Lung (tissue), 11 donors: ENCODE measurements at regions not wholly inside any gene's neighbourhood (a gene's known extent, or its start where the extent isn't known, plus 50 kb on each side); places are given as distances from the start of the nearest gene placed in this dataset.
A peak's percentile ranks its signal among the peaks of the same experiment; 100 is the strongest.

Source experiments
- ATAC-seq: fragments of 200-7000 bp; cut with Tn5 transposase; one replicate; pipeline ENCODE4 v1.9.1; 2020; ENCODE audit warnings: moderate number of reproducible peaks; ENCODE audit not compliant: insufficient read depth, low FRiP score
- DNase-seq, 3 donors: peaks; one replicate each; pipeline ENCODE4 v3.0.0-alpha.2; 2013 to 2017
- H3K27ac ChIP-seq, 2 donors: one replicate each; pipeline ENCODE4 v1.5.1; 2013; ENCODE audit warnings: mild to moderate bottlenecking in 2 of 2, moderate library complexity in 2 of 2, control low read depth in 1 of 2, inconsistent platforms in 1 of 2, low read depth in 1 of 2, low read length in 1 of 2
- H3K27me3 ChIP-seq, 3 donors: one replicate each; pipeline ENCODE4 v1.5.1; 2013; ENCODE audit warnings: low read length in 2 of 3; ENCODE audit not compliant: control insufficient read depth in 3 of 3, insufficient read depth in 3 of 3
- H3K36me3 ChIP-seq, 4 donors: one replicate each; pipeline ENCODE4 v1.5.1; 2013; ENCODE audit warnings: low read length in 4 of 4, mild to moderate bottlenecking in 1 of 4, moderate library complexity in 1 of 4; ENCODE audit not compliant: control insufficient read depth in 4 of 4, insufficient read depth in 4 of 4
- H3K4me1 ChIP-seq, 5 donors: one replicate each; pipeline ENCODE4 v1.5.1; 2013; ENCODE audit warnings: low read length in 5 of 5, mild to moderate bottlenecking in 2 of 5, moderate library complexity in 1 of 5; ENCODE audit not compliant: control insufficient read depth in 5 of 5, insufficient read depth in 5 of 5
- H3K4me3 ChIP-seq: one replicate; pipeline ENCODE4 v1.5.1; 2013; ENCODE audit warnings: mild to moderate bottlenecking, control low read depth, moderate library complexity
- H3K9ac ChIP-seq, 2 donors: one replicate each; pipeline ENCODE4 v1.5.1; 2013; ENCODE audit warnings: low read length in 2 of 2, control low read depth in 1 of 2; ENCODE audit not compliant: insufficient read depth in 1 of 2
- H3K9me3 ChIP-seq, 4 donors: one replicate each; pipeline ENCODE4 v1.5.1; 2013; ENCODE audit warnings: low read length in 3 of 4, mild to moderate bottlenecking in 1 of 4, moderate library complexity in 1 of 4; ENCODE audit not compliant: control insufficient read depth in 4 of 4, insufficient read depth in 3 of 4
- CTCF ChIP-seq: IDR thresholded peaks from 2 replicates; pipeline ENCODE4 v1.5.1; 2012; ENCODE audit warnings: mild to moderate bottlenecking; ENCODE audit errors: control extremely low read depth, extremely low read depth
- WGBS, 2 donors: extraction: QIAGEN DNeasy Blood & Tissue Kit; methylation state at CpG; one replicate each; pipeline ENCODE4 v1.1.7; 2013; 5-methylcytosine and 5-hydroxymethylcytosine counted together
- donor health status: control.
- donor health status: control.
- donor health status: Bipolar disorder and iron deficiency.
- donor health status: healthy.
- donor health status: DM: yes; HTN: yes; CAD: no.

GRCh38 chr20:16801919-16802651 lies 53.9 kb downstream of the OTOR start:
- no peaks in the 10 kb centered on the region for H3K4me1 ChIP-seq
- 35 to 46% methylated on average over 15 of the region's 15 CpGs for WGBS, 2 donors
- no peaks in the 10 kb centered on the region for H3K36me3 ChIP-seq
- H3K9ac ChIP-seq = no peak overlapping the region
- H3K4me3 ChIP-seq = no peak overlapping the region
- no peaks in the 10 kb centered on the region for H3K9me3 ChIP-seq
- ATAC-seq (no peak), DNase-seq (peak; percentile 56 to 69 (median 64))
- peak; percentile 63 for TF ChIP-seq CTCF
- H3K27me3 ChIP-seq = peaks cover 3 to 19% (median 13%) of the 10 kb centered on the region in 3 donors
- no peak overlapping the region for H3K27ac ChIP-seq

GRCh38 chr20:16802652-16802935 lies 54.4 kb downstream of the OTOR start:
- H3K27ac ChIP-seq = no peak overlapping the region
- 59 to 75% methylated on average over 4 of the region's 4 CpGs for WGBS, 2 donors
- peaks cover 0 to 5% (median 0%) of the 10 kb centered on the region in 4 donors for H3K9me3 ChIP-seq
- no peaks in the 10 kb centered on the region for H3K36me3 ChIP-seq
- no peak for ATAC-seq
- no peak for TF ChIP-seq CTCF
- peaks cover 3 to 19% (median 13%) of the 10 kb centered on the region in 3 donors for H3K27me3 ChIP-seq
- no peak overlapping the region for H3K9ac ChIP-seq
- H3K4me3 ChIP-seq = no peak overlapping the region
- DNase-seq = no peak
- H3K4me1 ChIP-seq = no peaks in the 10 kb centered on the region

GRCh38 chr20:16803965-16804792 lies 56.0 kb downstream of the OTOR start:
- TF ChIP-seq CTCF = peak; percentile 43

More at GRCh38 chr20:16803965-16804792, 56.0 kb downstream of the OTOR start:
- ATAC-seq (peak; percentile 66), DNase-seq (peak; percentile 63 to 67 (median 66))
- 22% methylated on average over 14 of the region's 14 CpGs for WGBS, 2 donors
- H3K27ac ChIP-seq = no peak overlapping the region
- H3K9ac ChIP-seq = no peak overlapping the region
- H3K36me3 ChIP-seq = no peaks in the 10 kb centered on the region
- peaks cover 0 to 7% (median 0%) of the 10 kb centered on the region in 4 donors for H3K9me3 ChIP-seq
- peaks cover 3 to 20% (median 10%) of the 10 kb centered on the region in 3 donors for H3K27me3 ChIP-seq
- no peaks in the 10 kb centered on the region for H3K4me1 ChIP-seq
- no peak overlapping the region for H3K4me3 ChIP-seq
